ENCODE measurements at regions not wholly inside any gene's neighbourhood (a gene's known extent, or its start where the extent isn't known, plus 50 kb on each side); places are given as distances from the start of the nearest gene placed in this dataset.

- DNase-seq = no peak
These were observed 109.0 kb upstream of the TBL1XR1 start for GRCh38 chr3:177306252-177306651.

GRCh38 chr3:177307391-177307790 is 110.1 kb upstream of the TBL1XR1 start:
- no peak for DNase-seq

- DNase-seq = no peak
These were observed 110.5 kb upstream of the TBL1XR1 start for GRCh38 chr3:177307826-177308225.

GRCh38 chr3:177308286-177308685 is 111.0 kb upstream of the TBL1XR1 start:
- DNase-seq = no peak

GRCh38 chr3:177308911-177309310 is 111.6 kb upstream of the TBL1XR1 start:
- DNase-seq = no peak

- no peak for DNase-seq
These were observed 115.2 kb upstream of the TBL1XR1 start for GRCh38 chr3:177312491-177312890.

- DNase-seq = no peak
These were observed 117.6 kb upstream of the TBL1XR1 start for GRCh38 chr3:177314897-177315296.

GRCh38 chr3:177317247-177317646 is 120.0 kb upstream of the TBL1XR1 start:
- DNase-seq = no peak

GRCh38 chr3:177318559-177318958 is 121.3 kb upstream of the TBL1XR1 start:
- DNase-seq = no peak

- no peak for DNase-seq
These were observed 123.5 kb upstream of the TBL1XR1 start for GRCh38 chr3:177320765-177321247.

- DNase-seq = no peak
These were observed 124.5 kb upstream of the TBL1XR1 start for GRCh38 chr3:177321819-177322218.

GRCh38 chr3:177322881-177323280 is 125.6 kb upstream of the TBL1XR1 start:
- no peak for DNase-seq

GRCh38 chr3:177329854-177330253 is 132.6 kb upstream of the TBL1XR1 start:
- DNase-seq = no peak

GRCh38 chr3:177330779-177331178 is 133.5 kb upstream of the TBL1XR1 start:
- no peak for DNase-seq

- no peak for DNase-seq
These were observed 134.0 kb upstream of the TBL1XR1 start for GRCh38 chr3:177331203-177331835.

GRCh38 chr3:177332955-177333354 is 135.7 kb upstream of the TBL1XR1 start:
- DNase-seq = no peak

- DNase-seq = no peak
These were observed 136.5 kb upstream of the TBL1XR1 start for GRCh38 chr3:177333533-177334520.

- DNase-seq = no peak
These were observed 137.5 kb upstream of the TBL1XR1 start for GRCh38 chr3:177334803-177335202.

- no peak for DNase-seq
These were observed 138.4 kb upstream of the TBL1XR1 start for GRCh38 chr3:177335728-177336127.

- no peak for DNase-seq
These were observed 139.7 kb upstream of the TBL1XR1 start for GRCh38 chr3:177336873-177337450.

GRCh38 chr3:177337541-177338331 is 140.5 kb upstream of the TBL1XR1 start:
- DNase-seq = no peak

- DNase-seq = no peak
These were observed 141.5 kb upstream of the TBL1XR1 start for GRCh38 chr3:177338697-177339219.
